ENCODE measurements at regions not wholly inside any gene's neighbourhood (a gene's known extent, or its start where the extent isn't known, plus 50 kb on each side); places are given as distances from the start of the nearest gene placed in this dataset.
"Not testable (repeated sequence)": the region's sequence is repeated elsewhere in the genome, so short reads cannot be mapped to it uniquely, and the experiment has no call there.

DNA sequence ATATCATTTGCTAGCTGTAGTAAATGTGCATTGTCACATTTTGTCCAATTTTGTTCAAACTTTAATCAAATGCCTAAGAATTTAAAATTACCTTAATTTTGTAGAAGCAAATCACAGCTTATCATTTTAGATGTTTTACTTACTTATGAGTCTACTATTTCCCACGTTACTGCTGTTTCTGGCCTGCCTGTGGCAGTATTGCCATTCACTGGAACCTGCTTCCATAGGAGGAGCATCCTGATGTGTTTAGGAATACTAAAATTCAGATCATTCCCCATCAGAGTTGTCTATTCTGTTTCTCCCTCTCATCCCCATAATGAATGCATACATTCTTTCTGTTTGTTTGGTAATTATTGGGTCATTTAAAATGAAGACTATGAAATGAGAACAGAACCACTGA is 119.5 kb upstream of the SNRPN start:
- no peak for DNase-seq (ENCODE audit: low read depth in 2 of 2)

DNA sequence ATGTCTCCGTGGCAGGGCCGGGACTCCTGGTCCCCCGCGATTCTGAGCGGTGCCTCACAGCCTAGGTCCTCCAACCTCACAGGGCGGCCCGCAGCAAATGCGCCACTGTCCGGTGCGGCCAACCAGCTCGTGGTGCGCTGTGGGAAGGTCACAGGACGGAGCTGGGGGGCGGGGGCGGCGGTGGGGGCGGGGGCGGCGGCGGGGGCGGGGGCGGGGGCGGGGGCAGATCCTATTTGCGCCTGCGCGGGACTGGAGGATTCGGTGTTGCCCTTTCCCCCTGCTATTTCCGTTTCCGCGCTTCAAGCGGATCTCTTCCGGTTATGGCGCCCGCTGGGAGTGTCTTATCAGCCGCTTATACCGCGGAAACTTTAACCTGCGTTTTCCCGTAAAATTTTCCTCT is 106.7 kb upstream of the SNRPN start:
- DNase-seq (ENCODE audit: low read depth in 2 of 2), result peak in 1 of 2 donors; percentile 2

DNA sequence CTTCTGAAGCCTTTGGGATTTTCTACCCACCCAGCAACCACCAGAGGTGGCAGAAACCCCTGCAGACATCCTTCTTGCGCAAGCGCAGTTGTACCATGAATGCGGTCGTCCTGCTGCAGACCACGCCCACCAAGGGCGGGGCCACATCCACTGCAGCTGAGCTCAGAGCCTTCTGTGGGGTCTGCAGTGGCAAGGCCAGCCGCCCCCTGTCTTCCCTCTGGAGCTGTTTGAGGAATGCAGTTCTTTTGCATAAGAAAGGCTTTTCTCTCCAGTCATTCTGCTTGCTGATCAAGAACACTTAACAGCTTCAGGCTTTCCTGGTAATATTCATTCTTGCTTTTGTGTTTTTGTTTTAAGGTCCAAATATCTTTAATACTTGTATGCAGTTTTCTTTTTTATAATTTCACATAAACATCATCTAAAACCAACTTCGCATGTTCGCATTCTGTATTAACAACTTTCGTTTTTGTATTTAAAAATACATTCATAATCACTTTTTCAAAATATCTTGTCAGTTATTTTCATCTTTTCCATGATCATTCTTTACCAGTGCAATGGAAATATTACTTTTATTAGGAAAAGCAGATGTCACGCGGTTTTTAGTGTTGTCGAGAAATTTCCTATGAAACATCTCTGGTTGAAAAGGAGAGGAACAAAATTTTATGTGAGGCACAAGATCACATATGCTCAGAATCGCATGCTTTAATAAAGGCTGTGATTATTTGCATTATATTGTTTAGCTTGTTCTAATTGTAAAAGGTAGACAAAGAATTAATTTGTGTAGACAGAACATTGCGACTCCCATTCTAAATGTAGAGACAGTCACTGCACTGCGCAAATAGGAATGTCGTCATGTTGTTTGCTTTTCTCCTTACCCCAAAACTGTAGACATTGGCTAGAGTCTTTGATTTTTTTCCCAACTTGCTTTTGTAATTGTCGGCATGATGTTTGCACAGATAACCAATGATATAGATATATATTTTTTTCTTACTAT is 98.1 kb upstream of the SNRPN start:
- DNase-seq (ENCODE audit: low read depth in 2 of 2), result peak in 1 of 2 donors; percentile 1

DNA sequence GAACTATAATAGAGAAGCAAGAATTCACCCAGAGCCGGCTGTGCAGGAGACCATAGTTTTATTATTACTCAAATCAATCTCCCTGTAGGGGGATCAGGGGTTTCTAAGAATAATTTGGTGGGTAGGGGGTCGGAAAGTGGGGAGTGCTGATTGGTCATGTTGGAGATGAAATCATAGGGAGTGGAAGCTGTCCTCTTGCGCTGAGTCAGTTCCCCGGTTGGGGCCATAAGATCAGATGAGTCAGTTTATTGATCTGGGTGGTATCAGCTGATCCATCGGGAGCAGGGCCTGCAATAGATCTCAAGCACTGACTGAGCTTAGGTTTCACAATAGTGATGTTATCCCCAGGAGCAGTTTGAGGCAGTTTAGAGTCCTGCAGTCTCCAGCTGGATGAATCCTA is 97.0 kb upstream of the SNRPN start:
- no peak for DNase-seq (ENCODE audit: low read depth in 2 of 2)

GRCh38 chr15:24858183-24858582 is 96.6 kb upstream of the SNRPN start:
- DNase-seq (ENCODE audit: low read depth in 2 of 2), result not testable (repeated sequence)

DNA sequence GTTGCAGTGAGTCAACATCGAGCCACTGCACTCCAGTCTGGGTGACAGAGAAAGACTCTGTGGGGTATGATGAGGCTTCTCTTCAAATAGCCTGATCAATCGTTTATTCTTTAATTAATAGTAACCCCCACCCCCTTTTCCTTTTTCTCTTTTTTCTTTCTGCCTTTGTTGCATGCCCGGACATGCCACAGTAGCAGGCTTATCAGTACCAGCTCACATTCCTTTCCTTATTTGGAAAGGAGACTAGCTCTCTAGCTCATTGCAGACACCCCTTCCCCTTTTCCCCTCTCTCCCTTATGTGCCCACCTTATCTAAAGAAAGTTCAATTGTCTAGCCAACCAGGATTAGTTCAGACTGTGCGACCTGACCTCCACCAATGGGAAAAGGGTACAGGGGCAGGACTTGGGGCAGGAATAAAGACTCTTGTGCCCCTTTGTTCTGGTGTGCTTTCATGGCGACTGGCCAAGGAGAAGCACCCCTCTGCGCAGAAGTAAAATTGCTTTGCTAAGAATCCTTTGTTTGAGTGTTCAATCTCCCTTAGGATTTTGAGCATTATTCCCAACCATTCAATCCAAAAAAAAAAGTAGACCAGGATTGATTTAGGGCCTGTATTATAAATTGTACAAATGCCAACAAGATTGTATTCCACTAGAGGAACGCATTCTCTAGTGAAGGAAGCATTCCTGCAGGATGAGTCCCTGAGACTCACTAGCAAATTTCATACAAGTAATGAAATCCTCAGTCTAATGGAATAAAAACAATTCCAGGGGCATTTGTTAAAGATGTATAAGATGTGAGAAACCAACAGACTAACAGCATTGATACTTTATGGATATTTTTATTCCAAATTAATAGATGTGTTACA is 95.8 kb upstream of the SNRPN start:
- DNase-seq (ENCODE audit: low read depth in 2 of 2), result no peak

GRCh38 chr15:24861014-24861690 is 93.6 kb upstream of the SNRPN start:
- DNase-seq (ENCODE audit: low read depth in 2 of 2), result no peak

GRCh38 chr15:24862726-24863521 is 91.9 kb upstream of the SNRPN start:
- DNase-seq (ENCODE audit: low read depth in 2 of 2), result no peak

GRCh38 chr15:24865303-24865702 is 89.5 kb upstream of the SNRPN start:
- no peak for DNase-seq (ENCODE audit: low read depth in 2 of 2)

DNA sequence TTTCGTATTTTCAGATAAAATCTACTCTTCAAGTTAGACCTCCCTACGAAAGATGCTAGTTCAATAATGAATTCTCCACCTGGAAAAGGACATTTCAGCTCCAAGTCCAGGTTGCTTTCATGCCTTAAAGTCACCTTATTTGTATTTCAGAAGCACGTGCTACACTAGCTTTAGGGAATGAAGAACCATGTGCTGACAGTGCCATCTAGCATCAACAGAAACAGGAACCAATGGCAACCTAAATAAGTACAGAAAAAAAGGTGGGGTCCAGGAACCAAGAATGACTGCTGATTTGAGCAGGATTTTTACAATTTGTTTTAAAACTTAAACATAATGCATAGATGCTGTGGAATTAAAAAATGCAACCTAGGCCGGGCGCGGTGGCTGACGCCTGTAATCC is 77.6 kb upstream of the SNRPN start:
- no peak for DNase-seq (ENCODE audit: low read depth in 2 of 2)

DNA sequence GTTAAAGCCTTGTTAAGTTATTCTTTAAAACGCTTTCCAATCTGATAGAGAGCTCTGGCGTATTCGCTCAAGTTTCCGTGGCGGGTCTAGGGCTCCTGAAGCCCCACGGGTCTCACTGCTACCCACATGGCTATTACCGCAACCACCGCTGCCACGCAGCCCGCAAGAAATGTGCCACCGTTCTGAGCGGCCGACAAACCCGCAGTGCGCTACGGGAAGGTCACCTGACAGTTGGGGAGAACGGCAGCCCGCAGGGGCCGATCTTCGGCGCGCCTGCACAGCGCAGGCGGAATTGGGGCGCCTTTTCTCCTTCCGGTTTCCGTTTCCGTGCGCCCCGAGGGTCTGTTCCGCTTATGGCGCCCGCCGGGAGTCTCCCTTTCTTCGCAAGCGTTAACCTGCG is 76.6 kb upstream of the SNRPN start:
- no peak for DNase-seq (ENCODE audit: low read depth in 2 of 2)

DNA sequence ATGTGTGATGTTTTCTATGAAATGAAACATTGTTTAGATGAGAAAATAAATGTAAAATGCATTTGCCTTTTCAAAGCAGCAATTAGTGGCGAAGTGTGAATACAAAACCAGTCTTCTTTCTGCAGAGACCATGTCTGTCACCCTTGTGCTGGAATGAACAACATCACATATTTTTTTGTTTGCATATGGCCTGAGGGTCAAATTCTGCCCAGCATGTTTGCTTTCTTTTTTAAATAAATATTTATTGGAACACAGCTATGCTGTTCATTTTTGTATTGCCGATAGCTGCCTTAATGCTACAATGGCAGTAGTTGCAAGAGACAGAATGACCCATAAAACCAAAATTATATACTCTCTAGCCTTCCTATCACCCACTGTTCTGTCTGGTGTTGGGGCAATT is 75.3 kb upstream of the SNRPN start:
- DNase-seq (ENCODE audit: low read depth in 2 of 2), result no peak

DNA sequence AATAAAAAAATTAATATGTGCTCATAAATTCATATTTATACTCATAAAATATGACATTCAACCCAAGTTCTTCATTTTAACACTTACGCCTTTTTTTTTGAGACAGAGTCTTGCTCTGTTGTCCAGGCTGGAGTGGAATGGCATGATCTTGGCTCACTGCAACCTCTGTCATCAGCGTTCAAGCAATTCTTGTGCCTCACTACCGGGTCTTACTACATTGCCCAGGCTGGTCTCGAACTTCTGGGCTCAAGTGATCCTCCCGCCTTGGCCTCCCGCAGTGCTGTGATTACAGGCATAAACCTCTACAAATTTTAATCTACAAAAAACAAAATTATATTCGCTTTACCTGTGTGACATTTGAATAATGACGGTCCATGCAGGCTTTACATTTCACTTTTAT is 74.1 kb upstream of the SNRPN start:
- no peak for DNase-seq (ENCODE audit: low read depth in 2 of 2)

DNA sequence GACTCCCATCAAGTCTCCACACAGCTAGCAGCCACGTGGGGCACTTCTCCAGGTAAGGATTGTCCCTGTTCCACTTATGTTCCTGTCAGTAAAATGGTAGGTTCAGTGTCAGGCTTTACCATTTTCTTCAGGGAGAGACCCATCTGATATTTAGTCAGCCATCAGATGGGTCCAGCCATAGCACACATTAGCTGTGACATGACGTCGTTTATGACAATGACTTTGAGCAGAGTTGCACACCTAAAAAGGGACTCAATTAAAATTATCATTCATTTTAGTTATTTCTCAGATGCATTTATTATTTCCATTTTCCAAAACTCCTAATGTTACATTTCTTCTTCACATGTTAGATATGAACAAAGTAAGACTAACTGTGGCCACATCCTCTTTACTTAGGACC is 68.2 kb upstream of the SNRPN start:
- no peak for DNase-seq (ENCODE audit: low read depth in 2 of 2)

- no peak for DNase-seq (ENCODE audit: low read depth in 2 of 2)
These were observed 56.0 kb upstream of the SNRPN start for GRCh38 chr15:24898715-24899272.

GRCh38 chr15:24899367-24899766 is 55.4 kb upstream of the SNRPN start:
- DNase-seq (ENCODE audit: low read depth in 2 of 2), result no peak

DNA sequence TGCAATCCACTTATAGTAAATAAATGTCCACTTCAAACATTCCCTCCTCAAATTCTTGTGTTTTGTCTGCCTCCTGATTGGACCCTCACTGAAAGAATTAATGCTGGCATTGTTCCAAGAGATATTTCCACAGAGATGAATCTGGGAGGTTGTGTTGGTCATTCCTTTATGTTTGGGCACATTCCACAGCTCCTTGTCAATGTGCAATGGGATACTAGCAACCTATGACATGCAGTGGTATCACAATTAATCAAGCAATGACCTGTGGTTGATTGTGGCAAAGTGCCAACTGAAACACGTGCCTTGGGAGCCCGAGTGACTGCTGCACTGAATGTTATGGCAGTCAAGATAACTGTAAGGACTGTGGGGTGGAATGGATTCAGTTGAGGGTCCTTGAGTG is 55.0 kb upstream of the SNRPN start:
- no peak for DNase-seq (ENCODE audit: low read depth in 2 of 2)

- no peak for DNase-seq (ENCODE audit: low read depth in 2 of 2)
These were observed 53.4 kb upstream of the SNRPN start for GRCh38 chr15:24901409-24901808.
